HG02610 (cell line): ENCODE measurements at regions not wholly inside any gene's neighbourhood (a gene's known extent, or its start where the extent isn't known, plus 50 kb on each side); places are given as distances from the start of the nearest gene placed in this dataset.

Source experiments
- ATAC-seq: cut with Tn5 transposase; IDR thresholded peaks from one replicate; pipeline ENCODE4 v1.9.1; 2021; ENCODE audit warnings: mild to moderate bottlenecking, moderate library complexity; ENCODE audit not compliant: unreplicated experiment

- no peak for ATAC-seq
Measured at GRCh38 chr6:129967427-129967826, 51.0 kb upstream of the L3MBTL3 start.

DNA sequence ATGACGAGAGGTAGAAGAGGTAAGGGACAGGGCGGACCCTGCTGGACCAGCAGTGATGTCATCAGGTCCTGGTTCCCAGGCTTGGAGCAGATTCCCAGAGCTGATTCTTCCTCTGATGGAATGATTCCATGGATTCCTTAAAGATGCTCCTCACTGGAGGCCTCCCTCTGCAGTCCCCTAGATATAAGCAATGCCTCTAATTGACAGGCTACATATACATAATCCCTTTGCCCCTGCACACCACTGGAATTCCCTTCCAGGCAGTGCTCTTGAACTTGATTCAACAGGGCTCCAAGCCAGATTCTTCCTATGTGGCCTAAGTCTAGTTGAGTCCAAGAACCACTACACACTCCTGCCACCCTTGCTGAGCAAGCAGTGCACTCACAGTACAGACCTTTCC, 52.3 kb upstream of the L3MBTL3 start:
- ATAC-seq = no peak

- ATAC-seq = no peak
Measured at GRCh38 chr6:129965096-129965495, 53.3 kb upstream of the L3MBTL3 start.

DNA sequence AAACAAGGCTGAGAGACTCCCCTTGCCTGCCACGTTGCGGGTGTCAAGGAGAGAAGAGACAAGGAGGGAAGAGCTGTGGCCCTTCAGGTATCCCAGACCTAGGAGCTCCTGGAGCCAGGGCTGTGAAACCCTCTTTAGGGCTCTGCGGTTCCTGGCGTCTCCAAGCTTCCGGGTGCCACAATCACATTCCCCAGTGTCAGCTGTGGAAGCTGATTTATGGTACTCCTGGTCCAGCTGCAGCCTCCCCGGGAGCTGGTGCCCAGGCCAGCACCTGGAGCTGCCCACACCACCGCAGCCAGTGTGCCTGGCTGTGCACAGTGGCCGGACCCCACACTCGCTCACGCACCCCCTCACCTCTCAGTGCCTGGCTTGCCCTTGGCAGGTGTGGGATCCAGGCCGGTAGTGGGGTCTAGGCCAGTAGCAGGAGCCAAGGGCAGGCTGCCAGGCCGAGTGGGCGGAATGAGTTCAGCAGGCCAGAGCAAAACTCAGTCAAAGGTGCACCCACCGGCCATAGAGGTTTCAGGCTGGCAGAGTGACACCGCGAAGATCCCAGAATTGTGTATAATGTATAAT, 58.9 kb upstream of the L3MBTL3 start:
- ATAC-seq = no peak

- ATAC-seq = no peak
Measured at GRCh38 chr6:129957941-129958898, 60.2 kb upstream of the L3MBTL3 start.

DNA sequence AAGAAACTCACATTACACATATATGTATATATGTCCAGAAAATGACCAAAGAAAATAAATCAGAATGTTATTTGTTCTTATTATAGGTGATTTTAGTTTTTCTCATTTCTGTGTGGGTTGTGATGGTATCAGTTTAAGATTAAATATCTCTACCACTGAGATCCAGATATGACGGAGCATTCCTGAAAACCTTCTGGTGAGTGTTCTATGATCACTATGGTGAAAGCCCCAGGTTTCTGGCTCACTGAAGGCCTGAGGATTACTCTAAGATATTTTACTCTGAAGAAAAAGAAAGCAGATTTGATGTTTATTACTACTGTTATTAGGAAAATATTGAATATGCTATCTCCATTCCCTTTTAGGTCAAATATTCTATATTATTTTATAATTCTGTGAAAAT, 62.8 kb upstream of the L3MBTL3 start:
- no peak for ATAC-seq

DNA sequence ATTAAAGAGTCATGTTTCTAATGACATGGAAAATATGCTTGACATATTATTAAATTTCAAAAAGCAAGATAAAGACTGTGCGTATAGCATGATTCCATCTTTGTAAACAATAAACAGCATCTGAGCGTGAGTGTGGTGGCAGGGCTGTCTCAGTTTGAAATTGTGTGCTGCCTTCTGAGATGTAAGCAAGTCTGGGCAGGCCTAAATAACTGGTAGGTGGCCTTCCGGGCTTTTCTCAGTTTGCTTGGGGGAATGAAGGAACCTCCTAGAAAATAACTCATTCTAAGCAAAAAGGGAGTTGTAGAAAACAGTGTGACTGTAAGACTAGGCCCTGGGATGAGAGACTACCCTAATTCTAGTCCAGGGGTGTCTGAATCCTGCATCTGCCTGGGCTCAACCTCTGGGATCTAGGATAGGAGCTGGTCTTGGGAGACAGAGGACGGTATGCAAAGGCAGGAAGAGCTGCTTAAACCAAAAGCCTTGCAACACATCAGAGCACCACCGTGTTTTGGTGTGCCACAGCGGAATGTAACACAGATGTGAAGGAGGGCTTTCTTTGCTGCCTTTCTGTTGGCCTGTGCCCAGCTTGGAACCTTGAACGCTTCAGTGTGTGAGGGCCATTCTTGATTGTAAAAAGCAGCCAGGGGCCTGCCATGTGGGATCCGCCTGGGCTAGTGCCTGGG, 63.5 kb upstream of the L3MBTL3 start:
- no peak for ATAC-seq

GRCh38 chr6:129947797-129948196, 70.6 kb upstream of the L3MBTL3 start:
- no peak for ATAC-seq

- no peak for ATAC-seq
Measured at GRCh38 chr6:129946439-129947140, 71.8 kb upstream of the L3MBTL3 start.

- no peak for ATAC-seq
Measured at GRCh38 chr6:129943637-129944271, 74.6 kb upstream of the L3MBTL3 start.

GRCh38 chr6:129940454-129941195, 77.8 kb upstream of the L3MBTL3 start:
- ATAC-seq = no peak

DNA sequence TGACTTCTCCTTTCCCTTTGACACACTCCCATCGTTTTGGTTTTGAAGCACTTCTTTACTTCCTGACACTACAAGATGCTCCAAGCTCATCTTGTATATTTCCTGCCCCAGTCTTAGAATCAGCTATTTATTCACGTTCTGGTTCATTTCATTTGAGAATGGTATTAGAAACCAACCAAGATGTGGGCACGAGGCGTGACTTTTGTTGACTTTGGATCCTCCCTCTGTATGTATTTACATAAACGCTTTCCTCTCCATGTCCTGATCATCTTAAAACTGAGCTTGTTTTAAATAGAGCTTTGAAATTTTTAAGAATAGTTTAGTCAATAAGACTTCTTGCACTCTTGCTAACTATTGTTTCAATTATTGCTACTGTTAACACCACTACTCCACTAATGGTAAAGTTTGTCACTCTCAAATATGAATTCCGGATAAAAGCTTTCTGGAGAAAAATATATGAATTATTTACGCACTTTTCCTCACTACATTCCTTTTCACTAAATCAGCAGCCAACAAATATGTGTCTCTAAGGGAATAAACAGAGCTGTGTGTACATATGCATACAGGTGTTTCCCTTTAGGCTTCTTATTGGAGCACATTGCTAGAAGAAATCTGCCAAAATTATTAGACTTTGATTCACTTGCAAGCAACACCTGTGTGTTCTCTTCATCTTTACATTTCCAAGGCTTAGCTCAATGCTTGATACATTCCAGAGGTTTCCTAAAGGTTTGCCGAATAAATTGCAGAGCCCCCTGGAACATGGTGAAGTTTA, 77.3 kb upstream of the TMEM244 start:
- no peak for ATAC-seq

GRCh38 chr6:129936329-129937165, 75.4 kb upstream of the TMEM244 start:
- peak; percentile 68 for ATAC-seq

GRCh38 chr6:129932321-129932720, 71.2 kb upstream of the TMEM244 start:
- ATAC-seq = no peak

GRCh38 chr6:129929433-129929832, 68.3 kb upstream of the TMEM244 start:
- ATAC-seq = no peak

GRCh38 chr6:129923530-129924250, 62.6 kb upstream of the TMEM244 start:
- ATAC-seq = no peak

GRCh38 chr6:129921169-129921817, 60.2 kb upstream of the TMEM244 start:
- ATAC-seq = no peak
